ENCODE measurements at regions not wholly inside any gene's neighbourhood (a gene's known extent, or its start where the extent isn't known, plus 50 kb on each side); places are given as distances from the start of the nearest gene placed in this dataset.

DNA sequence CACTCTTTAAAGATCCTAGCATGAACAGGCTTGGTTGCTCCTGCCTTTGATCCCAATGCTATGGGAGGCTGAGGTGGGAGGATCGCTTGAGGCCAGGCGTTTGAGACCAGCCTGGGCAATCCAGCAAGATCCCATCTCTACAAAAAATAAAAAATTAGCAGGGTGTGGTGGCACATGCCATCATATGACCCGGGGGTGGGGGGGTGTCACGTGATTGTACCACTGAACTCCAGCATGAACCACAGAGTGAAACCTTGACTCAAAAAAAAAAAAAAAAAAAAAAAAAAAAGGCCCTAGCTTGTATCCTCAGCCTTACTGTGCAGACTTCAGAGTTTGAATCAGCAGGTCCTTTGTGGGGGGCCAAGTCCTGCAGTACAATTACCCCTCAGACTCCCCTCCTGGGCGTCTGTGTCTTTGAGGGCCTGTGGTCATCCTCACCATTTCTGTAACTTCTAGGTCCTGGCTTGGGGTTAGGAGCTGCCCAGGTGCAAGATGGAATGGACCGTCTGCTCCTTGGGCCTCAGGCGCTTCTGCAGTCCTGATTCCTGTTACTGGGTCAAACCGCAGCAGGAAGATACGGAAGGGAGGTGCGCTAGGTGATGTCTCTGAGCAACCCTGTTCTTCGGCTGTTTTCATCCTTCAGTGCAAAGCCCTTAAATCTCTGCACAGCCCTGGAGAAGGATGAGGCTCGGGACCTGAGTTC lies 208.1 kb downstream of the CTTN start:
- no peaks in the 10 kb centered on the region for H3F3A ChIP-seq (ENCODE audit: insufficient read depth, low read length, poor library complexity, severe bottlenecking)
- H2AFZ ChIP-seq (ENCODE audit: low read depth, low read length): no peak overlapping the region
- H3K9me3 ChIP-seq (ENCODE audit: low read length): no peaks in the 10 kb centered on the region
- H3K27me3 ChIP-seq (ENCODE audit: insufficient read depth, low read depth, low read length): no peaks in the 10 kb centered on the region
- H3K79me2 ChIP-seq (replicated peaks; ENCODE audit: insufficient read depth, low read length): peaks cover 2% of the 10 kb centered on the region
- no peaks in the 10 kb centered on the region for H3K9me2 ChIP-seq (ENCODE audit: insufficient read depth, low read length)
- TF ChIP-seq RAD21 (conservative IDR thresholded peaks at IDR 0.05) (no peak), CTCF (IDR thresholded peaks at IDR 0.05; ENCODE audit: poor library complexity, severe bottlenecking) (no peak), TAF1 (IDR thresholded peaks at IDR 0.05; ENCODE audit: low read depth) (no peak), SMC3 (conservative IDR thresholded peaks at IDR 0.05; ENCODE audit: poor library complexity) (no peak), MXI1 (conservative IDR thresholded peaks at IDR 0.05; ENCODE audit: poor library complexity, severe bottlenecking) (no peak), EP300 (conservative IDR thresholded peaks at IDR 0.05; ENCODE audit: poor library complexity, severe bottlenecking) (no peak), EZH2 (IDR thresholded peaks at IDR 0.05; ENCODE audit: borderline replicate concordance, insufficient read depth, low read length, poor library complexity, severe bottlenecking) (no peak), POLR2AphosphoS5 (IDR thresholded peaks at IDR 0.05) (no peak)
- TF ChIP-seq, protein P1, sequence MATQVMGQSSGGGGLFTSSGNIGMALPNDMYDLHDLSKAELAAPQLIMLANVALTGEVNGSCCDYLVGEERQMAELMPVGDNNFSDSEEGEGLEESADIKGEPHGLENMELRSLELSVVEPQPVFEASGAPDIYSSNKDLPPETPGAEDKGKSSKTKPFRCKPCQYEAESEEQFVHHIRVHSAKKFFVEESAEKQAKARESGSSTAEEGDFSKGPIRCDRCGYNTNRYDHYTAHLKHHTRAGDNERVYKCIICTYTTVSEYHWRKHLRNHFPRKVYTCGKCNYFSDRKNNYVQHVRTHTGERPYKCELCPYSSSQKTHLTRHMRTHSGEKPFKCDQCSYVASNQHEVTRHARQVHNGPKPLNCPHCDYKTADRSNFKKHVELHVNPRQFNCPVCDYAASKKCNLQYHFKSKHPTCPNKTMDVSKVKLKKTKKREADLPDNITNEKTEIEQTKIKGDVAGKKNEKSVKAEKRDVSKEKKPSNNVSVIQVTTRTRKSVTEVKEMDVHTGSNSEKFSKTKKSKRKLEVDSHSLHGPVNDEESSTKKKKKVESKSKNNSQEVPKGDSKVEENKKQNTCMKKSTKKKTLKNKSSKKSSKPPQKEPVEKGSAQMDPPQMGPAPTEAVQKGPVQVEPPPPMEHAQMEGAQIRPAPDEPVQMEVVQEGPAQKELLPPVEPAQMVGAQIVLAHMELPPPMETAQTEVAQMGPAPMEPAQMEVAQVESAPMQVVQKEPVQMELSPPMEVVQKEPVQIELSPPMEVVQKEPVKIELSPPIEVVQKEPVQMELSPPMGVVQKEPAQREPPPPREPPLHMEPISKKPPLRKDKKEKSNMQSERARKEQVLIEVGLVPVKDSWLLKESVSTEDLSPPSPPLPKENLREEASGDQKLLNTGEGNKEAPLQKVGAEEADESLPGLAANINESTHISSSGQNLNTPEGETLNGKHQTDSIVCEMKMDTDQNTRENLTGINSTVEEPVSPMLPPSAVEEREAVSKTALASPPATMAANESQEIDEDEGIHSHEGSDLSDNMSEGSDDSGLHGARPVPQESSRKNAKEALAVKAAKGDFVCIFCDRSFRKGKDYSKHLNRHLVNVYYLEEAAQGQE (IDR thresholded peaks at IDR 0.05; ENCODE audit: borderline replicate concordance): no peak
- H3K36me3 ChIP-seq (ENCODE audit: insufficient read depth, low read length): no peaks in the 10 kb centered on the region
- H3K27ac ChIP-seq (ENCODE audit: low read length): no peak overlapping the region
- no peak overlapping the region for H3K9ac ChIP-seq (ENCODE audit: low read length)
- H3K4me2 ChIP-seq (ENCODE audit: low read length): no peak overlapping the region
- no peak overlapping the region for H3K4me3 ChIP-seq (ENCODE audit: low read length)
- peaks cover 6% of the 10 kb centered on the region for H4K20me1 ChIP-seq (ENCODE audit: insufficient read depth)

- H3K9me3 ChIP-seq (ENCODE audit: low read length): no peaks in the 10 kb centered on the region
Measured at GRCh38 chr11:70606951-70607330, 208.6 kb downstream of the CTTN start.

More at GRCh38 chr11:70606951-70607330, 208.6 kb downstream of the CTTN start:
- Histone ChIP-seq H3K9ac (ENCODE audit: low read length) (no peak overlapping the region), H3K4me3 (ENCODE audit: low read length) (no peak overlapping the region), H3K79me2 (replicated peaks; ENCODE audit: insufficient read depth, low read length) (peaks cover 2% of the 10 kb centered on the region), H3K27ac (ENCODE audit: low read length) (no peak overlapping the region), H3F3A (ENCODE audit: insufficient read depth, low read length, poor library complexity, severe bottlenecking) (no peaks in the 10 kb centered on the region), H2AFZ (ENCODE audit: low read depth, low read length) (no peak overlapping the region), H3K27me3 (ENCODE audit: insufficient read depth, low read depth, low read length) (no peaks in the 10 kb centered on the region), H3K36me3 (ENCODE audit: insufficient read depth, low read length) (no peaks in the 10 kb centered on the region), H3K9me2 (ENCODE audit: insufficient read depth, low read length) (no peaks in the 10 kb centered on the region), H3K4me2 (ENCODE audit: low read length) (no peak overlapping the region), H4K20me1 (ENCODE audit: insufficient read depth) (peaks cover 9% of the 10 kb centered on the region)
- TF ChIP-seq SMC3 (conservative IDR thresholded peaks at IDR 0.05; ENCODE audit: poor library complexity) (no peak), RAD21 (conservative IDR thresholded peaks at IDR 0.05) (no peak), POLR2AphosphoS5 (IDR thresholded peaks at IDR 0.05) (no peak), TAF1 (IDR thresholded peaks at IDR 0.05; ENCODE audit: low read depth) (no peak), EZH2 (IDR thresholded peaks at IDR 0.05; ENCODE audit: borderline replicate concordance, insufficient read depth, low read length, poor library complexity, severe bottlenecking) (no peak), CTCF (IDR thresholded peaks at IDR 0.05; ENCODE audit: poor library complexity, severe bottlenecking) (no peak), MXI1 (conservative IDR thresholded peaks at IDR 0.05; ENCODE audit: poor library complexity, severe bottlenecking) (no peak), EP300 (conservative IDR thresholded peaks at IDR 0.05; ENCODE audit: poor library complexity, severe bottlenecking) (no peak)
- TF ChIP-seq, protein P1 (IDR thresholded peaks at IDR 0.05; ENCODE audit: borderline replicate concordance): no peak
